HG02759 (cell line): ENCODE measurements at regions not wholly inside any gene's neighbourhood (a gene's known extent, or its start where the extent isn't known, plus 50 kb on each side); places are given as distances from the start of the nearest gene placed in this dataset.

Source experiments
- ATAC-seq: cut with Tn5 transposase; IDR thresholded peaks from one replicate; pipeline ENCODE4 v1.9.1; 2021; ENCODE audit warnings: mild to moderate bottlenecking, moderate library complexity; ENCODE audit not compliant: unreplicated experiment

DNA sequence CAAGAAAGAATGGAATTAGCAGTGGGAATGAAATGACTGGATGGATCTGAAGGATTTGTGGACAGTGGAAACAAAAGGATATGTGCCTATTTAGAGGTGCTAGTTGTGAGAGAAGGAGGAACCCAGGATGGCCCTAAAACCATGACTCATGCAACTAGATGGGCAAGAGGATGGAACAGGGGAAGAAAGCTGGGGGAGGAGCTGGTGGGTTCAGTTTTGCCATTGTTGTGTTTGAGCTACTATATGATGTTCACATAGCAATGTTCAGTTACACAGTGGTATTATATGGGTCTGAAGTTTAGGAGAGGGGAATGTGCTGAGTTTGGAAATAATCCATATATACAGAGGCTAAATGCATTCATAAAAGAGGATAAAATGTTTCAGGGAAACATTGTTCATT lies 125.7 kb upstream of the SSTR4 start:
- ATAC-seq: no peak

DNA sequence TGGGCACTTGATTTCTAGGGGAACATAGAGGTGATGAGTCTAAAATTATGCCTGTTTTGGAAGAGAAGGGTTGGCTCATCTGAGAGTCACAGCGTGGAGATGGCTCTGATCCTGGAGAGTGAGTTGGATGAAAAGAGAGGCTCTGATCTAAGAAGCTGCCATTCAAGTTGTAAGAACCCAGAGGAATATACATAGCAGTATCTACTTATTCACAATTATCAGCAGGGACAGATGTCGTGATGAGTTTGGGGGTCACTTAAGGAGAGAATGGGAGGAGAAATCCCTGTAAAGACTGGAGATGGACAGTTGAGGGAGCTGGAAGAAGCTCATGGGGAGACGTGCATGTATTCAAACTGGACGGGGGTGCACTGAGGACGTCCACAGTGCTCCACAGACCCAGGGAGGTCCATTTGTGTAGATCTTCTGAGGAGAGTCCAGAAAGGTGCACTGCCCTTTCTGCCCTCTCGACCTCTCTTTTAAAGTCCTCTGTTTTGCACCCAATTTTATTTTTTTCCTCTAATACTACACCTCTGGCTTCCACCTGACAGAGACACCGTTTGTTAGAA lies 124.7 kb upstream of the SSTR4 start:
- ATAC-seq: no peak

DNA sequence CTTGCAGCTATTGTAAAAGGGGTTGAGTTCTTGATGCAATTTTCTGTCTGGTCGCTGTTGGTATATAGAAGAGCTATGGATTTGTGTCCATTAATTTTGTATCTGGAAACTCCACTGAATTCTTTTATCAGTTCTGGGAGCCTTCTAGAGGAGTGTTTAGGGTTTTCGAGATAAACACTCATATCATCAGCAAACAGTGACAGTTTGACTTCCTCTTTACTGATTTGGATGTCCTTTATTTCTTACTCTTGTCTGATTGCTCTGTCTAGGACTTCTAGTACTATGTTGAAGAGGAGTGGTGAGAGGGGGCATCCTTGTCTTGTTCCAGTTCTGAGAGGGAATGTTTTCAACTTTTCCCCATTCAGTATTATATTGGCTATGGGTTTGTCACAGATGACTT lies 120.8 kb upstream of the SSTR4 start:
- ATAC-seq: no peak

DNA sequence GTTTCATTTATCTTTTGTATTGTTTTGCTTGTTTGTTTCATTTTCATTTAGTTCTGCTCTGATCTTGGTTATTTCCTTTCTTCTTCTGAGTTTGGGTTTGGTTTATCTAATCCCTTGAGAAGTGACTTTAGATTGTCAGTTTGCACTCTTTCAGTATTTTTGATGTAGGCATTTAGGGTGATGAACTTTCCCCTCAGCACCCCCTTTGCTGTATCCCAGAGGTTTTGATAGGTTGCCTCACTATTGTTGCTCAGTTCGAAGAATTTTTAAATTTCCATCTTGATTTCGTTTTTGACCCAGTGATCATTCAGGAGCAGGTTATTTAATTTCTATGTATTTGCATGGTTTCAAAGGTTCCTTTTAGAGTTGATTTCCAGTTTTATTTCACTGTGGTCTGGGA lies 119.6 kb upstream of the SSTR4 start:
- ATAC-seq: no peak

DNA sequence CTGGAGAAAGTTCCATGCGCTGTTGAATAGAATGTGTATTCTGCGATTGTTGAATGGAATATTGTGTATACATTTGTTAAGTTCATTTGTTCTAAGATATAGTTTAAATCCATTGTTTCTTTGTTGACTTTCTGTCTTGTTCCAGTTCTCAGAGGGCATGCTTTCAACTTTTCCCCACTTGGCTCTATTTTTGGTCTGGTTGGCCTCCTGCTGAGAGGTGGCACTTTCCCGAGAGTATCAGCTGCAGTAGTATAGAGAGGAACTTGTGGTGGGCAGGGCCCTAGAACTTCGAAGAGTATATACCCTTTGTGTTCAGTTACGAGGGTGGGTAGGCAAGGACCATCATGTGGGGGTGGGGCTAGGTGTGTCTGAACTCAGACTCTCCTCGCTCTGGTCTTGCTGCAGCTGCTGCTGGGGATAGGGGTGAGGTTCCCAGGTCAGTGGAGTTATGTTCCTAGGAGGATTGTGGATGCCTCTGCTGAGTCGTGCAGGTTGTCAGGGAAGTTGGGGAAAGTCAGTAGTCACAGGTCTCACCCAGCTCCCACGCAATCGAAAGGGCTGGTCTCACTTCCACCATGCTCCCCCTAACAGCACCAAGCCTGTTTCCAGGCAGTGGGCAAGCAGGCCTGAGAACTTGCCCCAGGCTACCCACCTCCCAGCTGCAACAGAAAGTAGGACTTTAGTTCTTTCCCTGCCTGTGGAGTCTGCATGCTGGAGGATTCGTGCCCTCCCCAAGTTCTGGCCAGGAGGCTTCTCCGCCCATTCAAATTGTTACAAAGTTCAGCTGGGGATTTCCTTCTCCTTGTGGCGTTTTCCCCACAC lies 118.9 kb upstream of the SSTR4 start:
- no peak for ATAC-seq

DNA sequence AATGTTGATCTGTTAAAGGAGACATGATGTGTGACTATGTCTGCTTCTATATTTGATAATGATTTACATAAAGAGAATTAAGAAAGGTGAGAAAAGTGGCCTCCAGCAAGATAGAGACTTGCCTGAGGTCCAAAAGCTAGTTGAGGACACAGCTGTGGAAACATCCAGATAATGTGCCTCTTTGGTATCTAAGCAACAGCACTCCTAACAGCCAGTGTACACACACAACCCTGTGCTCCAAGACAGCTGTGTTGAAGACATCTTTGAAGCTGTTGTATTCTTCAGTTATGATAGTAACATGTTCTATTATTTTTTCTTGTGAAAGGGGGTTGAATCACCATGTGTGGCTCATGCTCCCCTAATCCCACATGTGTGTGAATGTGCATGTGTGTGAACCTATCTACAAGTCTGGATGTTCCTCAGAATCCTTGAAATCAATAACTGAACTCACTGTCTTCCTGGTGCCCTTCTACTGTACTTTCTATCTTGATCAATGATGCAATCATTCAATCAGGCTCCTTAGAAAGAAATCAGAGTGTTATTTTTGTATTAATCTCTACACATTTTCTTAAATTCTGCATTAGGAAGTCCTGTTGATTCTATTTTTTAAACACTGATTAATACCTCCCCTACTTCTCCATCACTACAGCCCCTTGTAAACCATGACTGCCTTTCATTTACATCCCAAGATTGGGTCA lies 116.7 kb upstream of the SSTR4 start:
- no peak for ATAC-seq

DNA sequence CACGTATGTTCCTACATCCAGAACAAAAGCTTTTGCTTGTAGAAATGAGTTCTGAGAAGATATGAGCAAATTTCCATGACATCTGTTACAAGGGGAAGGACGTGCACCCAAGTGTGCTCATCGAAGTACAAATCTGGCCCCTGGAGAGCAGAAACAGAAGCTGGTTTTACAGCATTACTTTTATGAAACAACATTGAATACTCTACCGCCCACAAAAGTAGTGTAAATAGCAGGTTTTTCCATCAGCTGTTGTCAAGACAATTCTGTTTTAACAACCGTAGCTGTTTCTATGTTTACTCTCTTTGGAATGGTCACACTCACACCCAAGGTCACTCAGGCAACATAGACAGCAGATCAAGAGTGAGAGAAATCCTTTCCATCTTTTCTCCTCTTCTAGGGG lies 114.2 kb upstream of the SSTR4 start:
- ATAC-seq: no peak

DNA sequence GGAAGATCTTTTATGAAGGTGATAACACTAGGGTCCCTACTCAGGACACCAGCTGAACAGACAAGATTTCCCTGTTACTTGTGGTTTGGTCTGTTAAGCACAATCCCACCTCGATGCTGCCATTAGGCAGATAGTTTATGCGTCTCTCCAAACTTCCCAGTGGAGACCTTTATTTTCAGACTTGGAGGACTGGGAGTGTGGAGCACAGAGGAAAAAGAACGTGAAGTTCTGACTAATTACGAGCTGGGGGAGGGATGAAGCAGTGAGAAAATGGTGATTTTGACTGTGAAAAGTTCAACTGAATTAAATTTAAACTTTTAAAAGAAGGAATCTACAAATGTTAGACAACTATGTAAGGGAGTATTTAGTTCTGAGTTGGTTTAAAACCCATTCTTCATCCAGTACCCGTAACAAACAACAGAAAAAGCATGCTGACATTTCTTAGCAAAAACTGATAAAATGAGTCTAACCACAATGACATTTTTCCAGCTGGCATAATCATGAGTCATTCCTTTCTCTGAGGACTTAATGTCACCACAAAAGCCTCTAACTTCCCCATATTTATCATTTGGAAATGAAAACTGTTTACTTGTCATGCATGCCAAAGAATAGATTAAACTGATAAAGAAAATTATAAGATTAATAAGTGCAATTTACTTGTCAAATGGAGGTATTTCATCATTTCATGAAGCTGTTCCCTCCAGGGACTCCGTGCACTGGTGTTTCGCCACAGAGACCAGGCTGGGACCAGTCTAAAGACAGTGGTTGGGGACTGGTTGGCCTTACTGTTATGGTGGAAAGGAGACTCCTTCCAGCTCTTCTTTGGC lies 113.3 kb upstream of the SSTR4 start:
- no peak for ATAC-seq

DNA sequence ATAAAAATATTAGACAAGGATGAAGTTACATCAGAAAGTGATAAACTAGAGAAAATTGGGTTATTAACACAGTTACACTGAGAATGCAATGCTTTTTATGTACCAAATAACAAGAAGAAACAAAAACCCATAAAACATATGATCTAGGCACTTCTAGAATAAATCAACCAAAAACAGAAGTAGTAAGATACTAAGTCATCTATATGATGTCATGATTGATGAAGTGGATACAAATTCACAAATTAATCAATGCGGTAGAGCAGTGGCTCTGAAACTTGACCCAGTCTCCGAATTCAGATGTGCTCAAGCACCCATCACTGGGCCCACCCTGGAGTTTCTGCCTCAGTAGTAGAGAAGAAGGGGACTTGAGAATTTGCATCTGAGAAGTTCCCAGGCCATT lies 112.1 kb upstream of the SSTR4 start:
- no peak for ATAC-seq

DNA sequence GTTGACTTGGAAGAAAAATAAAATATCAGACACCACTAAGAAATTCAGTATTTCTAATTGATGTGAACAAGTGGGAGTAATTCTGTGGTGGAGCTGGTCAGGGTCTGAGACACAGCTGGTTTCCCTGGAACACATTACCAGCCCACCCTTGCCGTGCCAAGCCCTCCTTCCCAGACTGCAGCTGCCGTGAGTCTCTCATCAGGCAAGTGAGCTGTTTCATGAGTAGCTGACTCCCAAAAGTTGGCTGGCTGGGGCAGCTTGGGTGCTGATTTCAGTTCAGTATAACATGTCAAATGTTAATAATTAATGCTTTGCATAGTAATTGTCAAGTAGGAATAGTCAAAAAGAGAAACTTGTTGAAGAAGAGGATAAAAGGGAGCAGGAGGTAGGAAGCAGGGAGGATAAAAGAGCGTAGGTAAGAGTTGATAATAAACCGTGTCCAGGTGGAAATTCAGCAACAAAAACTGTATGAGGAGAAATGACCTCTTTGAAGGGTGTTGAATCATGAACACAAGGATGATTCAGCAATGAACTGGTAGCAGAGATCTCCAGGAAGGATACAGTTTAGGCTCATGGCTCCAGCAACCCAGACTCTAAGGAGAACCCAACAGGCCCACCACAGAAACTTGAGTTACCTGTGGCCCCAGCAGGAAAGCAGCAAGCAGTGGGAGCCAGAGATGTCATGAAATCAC lies 110.9 kb upstream of the SSTR4 start:
- no peak for ATAC-seq

DNA sequence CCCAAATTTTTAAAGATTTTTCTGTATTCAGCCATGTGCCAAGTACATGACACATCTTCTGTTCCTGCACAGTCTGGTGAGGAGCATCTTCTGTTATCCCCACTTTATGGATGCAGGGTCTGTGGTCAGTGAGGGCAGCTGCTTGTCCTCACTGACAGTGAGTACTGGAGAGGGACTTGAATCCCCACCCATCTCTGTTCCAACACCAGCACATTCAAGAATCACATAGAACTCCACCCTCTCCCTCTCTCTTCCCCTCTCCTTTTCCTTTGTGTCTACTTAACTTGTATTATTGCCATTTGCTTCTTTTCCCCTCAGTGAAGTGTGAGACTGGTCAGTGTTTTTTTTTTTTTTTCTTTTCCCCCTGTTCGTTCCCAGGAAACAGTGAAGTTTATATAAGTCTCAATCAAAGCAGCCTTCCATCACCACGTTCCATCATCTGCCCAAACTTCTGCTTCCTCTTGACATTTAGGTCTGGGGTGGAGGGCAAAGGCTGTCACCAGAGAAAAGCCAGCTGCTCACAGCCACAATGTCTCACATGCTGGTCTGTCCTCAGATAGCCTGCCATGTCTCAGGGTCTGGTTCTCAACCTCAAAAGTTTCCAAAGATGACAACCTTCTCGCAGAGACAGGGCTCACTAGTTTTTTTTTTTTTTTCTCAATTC lies 110.0 kb upstream of the SSTR4 start:
- ATAC-seq: no peak

DNA sequence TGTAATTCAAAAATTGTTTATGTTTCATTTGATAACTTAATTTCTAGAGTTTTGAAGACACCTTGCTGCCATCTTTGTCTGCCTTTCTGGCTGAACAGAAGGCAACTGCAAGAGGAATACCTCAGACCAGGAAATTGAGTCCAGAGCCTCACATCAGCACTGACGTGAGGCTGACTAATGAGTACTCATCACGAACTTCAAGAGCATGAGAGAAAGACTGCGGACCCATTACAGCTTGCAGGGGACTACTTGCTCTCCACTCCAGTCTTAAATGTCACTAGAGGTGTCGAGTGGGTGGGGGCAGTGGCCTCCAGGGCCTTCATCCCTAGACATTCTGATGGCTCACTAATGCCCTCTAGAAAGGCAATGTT lies 109.5 kb upstream of the SSTR4 start:
- ATAC-seq: no peak

DNA sequence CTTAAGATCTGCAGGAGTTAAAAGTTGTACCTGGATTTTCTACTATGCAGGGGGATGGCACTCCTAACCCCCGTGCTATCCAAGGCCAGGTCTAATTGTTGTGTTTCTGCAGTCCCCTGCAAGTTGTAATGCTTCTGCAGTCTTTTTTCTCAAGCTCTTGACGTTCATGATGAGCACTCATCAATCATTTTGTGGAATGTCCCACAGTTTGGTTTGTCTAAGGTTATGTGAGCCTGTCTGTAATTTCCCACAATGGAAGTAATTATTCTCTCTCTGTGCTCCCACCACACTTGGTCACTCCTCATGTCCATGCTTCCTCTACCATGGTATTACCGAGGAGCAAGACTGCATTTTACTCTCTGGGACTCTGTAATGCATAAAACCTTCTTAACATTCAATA lies 107.6 kb upstream of the SSTR4 start:
- ATAC-seq: no peak

DNA sequence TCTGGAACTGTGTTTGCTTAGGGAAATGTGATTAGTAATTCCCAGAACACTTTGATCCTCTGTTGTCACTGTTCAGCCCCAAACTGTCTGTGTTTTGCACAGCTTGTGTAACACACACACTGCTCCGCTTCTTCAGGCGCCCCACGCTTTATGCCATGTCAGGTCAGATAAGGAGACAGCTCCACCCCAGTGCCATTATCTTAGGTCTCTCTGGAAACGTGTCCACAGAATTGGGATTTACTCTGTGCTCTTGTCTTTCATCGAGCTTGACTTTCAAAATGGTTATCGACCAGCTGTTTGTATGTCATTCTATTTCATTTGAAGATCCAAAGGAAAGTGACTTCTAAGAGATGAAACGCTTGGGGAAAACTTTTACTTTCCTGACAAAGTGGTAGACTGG lies 106.4 kb upstream of the SSTR4 start:
- ATAC-seq: no peak

DNA sequence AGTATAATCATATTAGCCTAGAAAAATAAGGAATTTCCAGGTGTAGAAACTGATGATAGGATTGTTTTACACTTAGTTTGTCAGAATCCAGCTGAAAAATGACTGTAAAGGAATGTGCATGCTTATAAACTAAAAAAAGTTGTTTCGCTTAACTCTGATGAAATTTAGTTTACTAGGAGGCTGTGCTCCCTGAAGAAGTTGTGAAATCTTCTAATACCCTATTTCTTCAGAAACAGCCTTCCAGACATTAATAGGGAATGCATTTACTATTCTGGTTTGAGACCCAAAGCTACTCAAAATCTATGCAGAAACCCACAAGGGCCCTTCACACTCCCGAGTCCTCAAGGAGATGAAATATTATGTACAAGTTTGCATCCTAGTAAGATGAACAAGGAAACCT lies 105.5 kb upstream of the SSTR4 start:
- no peak for ATAC-seq

DNA sequence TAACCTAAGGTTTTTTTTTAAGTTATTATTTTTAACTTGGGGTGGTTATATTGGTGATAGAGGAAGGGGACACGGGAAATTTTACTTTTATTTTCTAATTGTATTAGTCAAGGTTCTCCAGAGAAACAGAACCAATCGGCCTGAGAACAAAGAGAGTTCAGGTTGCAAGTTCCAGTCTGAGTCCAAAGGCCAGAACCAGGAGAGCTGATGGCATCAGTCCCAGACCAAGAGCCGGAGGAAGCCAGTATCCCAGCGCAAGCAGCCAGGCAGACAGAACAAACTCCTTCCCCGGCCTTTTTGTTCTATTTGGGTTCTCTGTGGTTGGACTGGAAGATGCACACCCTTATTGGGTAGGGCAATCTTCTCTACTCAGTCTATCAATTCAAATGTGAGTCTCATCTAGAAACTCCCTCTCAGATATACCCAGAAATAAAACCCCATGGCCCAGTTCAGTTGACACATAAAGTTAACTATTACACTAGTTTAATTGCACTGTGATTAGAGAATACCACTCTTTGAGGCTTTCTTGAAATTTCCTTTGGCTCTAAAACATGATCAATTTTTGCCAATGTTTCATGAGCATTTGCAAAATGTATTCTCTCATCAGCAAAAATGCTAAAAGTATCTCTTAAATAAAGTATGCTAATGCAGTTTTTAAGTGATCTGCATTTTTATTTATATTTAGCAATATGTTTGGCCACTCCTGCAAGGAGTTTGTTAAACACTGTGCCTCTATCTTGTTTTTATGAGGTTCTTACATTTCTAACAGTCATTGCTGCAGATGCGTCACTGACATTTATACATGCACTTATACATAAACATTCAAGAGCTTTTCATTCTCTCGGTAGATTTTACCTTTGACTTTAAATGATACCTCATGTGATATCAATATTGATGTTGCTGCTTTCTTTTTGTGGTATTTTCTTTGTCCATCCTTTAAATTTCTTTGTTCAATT lies 103.2 kb upstream of the SSTR4 start:
- ATAC-seq: no peak

DNA sequence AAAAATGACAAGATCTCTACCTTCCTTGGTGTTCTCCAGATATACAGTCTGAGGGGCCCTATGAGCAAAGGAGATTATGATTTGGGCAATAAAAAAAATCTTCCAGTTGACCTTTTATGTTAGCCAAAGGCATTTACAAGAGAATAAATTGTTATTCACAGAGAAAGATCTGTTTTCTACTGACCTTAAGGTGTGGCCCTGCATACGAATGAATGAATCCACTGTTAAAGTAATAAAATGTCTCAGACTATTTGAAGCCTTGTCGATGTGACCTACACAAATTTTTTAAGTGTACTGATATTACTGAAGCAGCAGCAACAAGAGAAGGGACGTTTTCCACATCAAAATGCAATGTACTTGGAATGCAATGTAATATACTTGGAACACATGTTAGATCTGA lies 95.9 kb upstream of the SSTR4 start:
- no peak for ATAC-seq

DNA sequence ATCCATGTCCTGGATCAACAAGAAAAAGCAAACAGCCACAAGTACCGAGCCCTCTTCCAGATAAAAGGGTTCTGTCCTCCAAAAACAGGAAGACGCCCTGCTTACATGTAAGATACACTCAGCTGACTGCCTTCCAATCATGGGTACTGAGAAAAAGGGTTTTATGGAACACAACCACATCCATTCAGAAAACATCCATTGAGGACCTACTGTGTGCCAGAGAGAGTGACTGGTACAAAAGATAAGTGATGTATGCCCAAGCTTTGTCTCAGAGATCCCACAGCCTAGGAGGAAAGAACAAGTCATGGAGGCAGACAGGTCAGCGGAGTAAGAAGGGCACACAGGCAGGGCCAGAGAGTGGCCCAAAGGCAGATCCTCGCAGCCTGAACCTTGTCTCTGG lies 94.8 kb upstream of the SSTR4 start:
- no peak for ATAC-seq

DNA sequence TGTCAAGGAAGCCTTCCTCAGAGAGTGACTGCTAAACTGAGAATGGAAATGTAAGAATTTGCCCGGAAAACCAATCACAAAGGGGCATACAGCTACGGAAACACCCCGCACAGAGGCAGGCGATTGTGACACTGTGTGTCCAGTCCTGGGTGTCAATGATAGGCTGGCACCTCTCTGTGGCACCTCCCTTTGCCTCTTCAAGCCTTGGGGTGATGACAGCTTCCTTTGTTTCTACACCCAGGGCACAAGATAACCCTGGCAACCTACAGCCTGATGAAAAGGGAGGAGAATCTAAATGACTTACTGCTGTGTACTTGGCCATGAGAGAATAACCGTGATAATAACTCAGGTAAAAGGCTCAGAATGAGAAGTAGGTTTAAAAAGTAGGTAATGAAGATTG lies 93.6 kb upstream of the SSTR4 start:
- no peak for ATAC-seq
